AG04449 (cell line): ENCODE measurements at regions not wholly inside any gene's neighbourhood (a gene's known extent, or its start where the extent isn't known, plus 50 kb on each side); places are given as distances from the start of the nearest gene placed in this dataset.

Source experiments
- CTCF ChIA-PET: fragments of 350-600 bp; formaldehyde crosslinking; extraction: SDS; loops from one replicate; lab custom pipeline; 2021; ENCODE audit warnings: antibody characterized with exemption; lab: Yijun Ruan, JAX
- POLR2A ChIA-PET: fragments of 400-600, 350-600 bp; formaldehyde crosslinking; extraction: SDS; loops from one replicate; lab custom pipeline; 2020; ENCODE audit warnings: antibody characterized with exemption, inconsistent platforms; lab: Yijun Ruan, JAX
- DNase-seq: peaks from one replicate; pipeline ENCODE4 v3.0.0-alpha.2; 2010; ENCODE audit warnings: low read depth, low spot score
- H3K4me3 ChIP-seq: 2 replicates; pipeline ENCODE4 v1.5.1; 2011; ENCODE audit warnings: low read depth, mild to moderate bottlenecking, control low read depth, low read length
- TF ChIP-seq, protein P1 (sequence below): IDR thresholded peaks from one replicate; pipeline ENCODE4 v1.5.1; 2011; ENCODE audit warnings: mild to moderate bottlenecking, moderate library complexity, low read length, control low read depth, inconsistent platforms; ENCODE audit not compliant: insufficient read depth; ENCODE audit errors: missing control alignments

DNA sequence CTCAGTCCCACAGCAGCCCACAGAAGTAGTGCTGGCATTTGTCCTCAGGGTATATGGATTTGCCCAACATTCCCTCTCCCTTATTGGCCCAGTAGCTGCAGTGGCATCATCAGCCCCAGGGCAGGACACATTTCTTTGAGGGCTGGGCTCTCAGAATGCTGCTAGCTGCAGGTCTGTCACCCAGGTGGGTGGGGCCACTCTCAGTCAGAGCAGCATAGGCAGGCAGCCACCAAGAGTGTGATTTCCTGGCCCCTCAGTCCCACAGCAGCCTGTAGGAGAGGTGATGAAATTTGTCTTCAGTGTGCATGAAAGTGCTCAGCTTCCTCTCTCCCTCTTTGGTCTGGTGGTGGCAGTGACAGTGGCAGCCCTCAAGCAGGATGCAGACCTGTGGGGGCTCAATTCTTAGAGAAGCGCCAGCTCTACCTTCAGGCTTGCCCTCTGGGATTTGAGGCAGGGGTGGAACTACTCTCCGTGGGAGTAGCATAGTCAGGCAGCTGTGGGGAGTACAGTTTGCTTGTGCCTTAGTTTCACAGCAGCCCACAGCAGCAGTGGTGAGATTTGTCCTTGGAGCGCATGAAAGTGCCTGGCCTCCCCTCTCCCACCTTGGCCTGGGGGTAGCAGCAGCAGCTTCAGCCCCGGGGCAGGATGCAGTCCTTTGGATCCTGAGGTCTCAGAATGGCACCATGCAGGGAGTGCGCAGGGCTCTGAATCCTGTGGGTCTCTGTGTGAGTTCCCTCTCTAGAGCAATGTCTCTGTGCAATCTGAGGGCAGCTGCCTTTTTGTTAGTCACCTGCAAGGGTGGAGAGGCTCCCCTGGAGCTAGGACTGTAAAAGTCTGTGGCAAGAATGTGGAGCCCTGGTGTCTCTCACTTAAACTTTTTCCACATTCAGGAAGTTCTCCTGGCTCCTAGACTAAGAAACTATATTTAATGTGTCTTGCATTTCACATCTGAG, 1229.1 kb downstream of the ROBO2 start:
- TF ChIP-seq, protein P1, sequence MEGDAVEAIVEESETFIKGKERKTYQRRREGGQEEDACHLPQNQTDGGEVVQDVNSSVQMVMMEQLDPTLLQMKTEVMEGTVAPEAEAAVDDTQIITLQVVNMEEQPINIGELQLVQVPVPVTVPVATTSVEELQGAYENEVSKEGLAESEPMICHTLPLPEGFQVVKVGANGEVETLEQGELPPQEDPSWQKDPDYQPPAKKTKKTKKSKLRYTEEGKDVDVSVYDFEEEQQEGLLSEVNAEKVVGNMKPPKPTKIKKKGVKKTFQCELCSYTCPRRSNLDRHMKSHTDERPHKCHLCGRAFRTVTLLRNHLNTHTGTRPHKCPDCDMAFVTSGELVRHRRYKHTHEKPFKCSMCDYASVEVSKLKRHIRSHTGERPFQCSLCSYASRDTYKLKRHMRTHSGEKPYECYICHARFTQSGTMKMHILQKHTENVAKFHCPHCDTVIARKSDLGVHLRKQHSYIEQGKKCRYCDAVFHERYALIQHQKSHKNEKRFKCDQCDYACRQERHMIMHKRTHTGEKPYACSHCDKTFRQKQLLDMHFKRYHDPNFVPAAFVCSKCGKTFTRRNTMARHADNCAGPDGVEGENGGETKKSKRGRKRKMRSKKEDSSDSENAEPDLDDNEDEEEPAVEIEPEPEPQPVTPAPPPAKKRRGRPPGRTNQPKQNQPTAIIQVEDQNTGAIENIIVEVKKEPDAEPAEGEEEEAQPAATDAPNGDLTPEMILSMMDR, result no peak
- no peak overlapping the region for H3K4me3 ChIP-seq
- POLR2A ChIA-PET, result no interaction called here
- DNase-seq, result no peak
- CTCF ChIA-PET, result no interaction called here

DNA sequence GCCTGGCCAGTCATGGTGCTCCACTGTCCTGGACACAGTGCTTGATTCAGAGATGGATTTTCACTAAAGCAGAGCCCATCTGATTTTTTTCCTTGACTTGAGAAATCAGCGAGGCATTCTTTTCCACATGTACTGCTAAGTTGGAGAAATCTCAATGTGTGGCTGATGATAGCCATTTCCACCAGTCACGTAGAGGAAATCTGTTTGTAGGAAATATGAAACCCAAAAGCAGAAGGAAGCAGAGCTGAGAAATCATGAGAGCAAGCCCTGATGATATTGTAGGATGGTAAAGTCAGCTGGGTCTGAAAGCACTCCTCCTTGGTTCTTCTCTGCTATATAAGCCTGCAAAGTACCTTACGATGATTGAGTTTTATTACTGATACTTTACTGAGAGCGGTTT, 1233.4 kb downstream of the ROBO2 start:
- H3K4me3 ChIP-seq, result no peak overlapping the region
- CTCF ChIA-PET, result no interaction called here
- TF ChIP-seq, protein P1, result no peak
- POLR2A ChIA-PET, result no interaction called here
- DNase-seq, result no peak

- H3K4me3 ChIP-seq, result no peak overlapping the region
- CTCF ChIA-PET, result no interaction called here
- TF ChIP-seq, protein P1, result no peak
- DNase-seq, result no peak
- POLR2A ChIA-PET, result no interaction called here
Measured at GRCh38 chr3:78274475-78275065, 1234.7 kb downstream of the ROBO2 start.

DNA sequence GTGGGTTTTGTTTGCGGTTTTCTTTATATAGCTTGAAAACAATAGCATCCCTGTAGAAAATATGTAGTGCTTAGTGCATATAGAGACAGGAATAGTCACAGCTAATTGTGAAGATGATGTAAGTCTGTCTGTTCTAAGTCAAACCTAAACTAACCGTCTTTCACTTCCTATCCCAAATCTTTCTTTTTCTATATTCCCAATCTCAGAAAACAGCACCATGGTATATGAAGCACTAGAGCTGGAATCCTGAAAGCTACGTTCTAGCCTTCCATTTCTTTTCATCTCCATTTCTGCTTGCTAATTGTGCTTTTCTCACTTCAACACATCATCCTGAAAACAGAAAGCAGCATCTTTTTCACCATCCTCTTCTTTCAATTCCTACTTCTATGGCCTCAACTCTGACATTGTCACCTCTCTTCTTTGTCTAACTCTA, 1235.5 kb downstream of the ROBO2 start:
- POLR2A ChIA-PET, result no interaction called here
- DNase-seq, result no peak
- no peak overlapping the region for H3K4me3 ChIP-seq
- TF ChIP-seq, protein P1, result no peak
- CTCF ChIA-PET, result no interaction called here

DNA sequence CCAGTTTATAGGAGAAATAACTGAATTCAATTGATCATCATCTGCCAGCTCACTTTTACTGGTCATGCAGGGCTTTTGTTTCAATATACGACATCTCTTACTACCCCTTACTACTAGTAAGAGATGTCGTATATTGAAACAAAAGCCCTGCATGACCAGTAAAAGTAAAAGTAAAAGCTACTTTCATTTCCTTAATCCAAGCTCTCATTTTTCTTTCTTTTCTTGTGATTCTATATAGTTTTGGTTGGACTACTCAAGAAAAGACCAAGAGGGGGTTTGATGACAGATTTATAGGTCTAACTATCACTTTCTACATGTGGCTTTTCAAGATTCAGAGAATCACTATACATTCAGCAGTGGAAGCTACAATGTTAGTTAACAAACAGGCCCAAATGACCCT, 1237.3 kb downstream of the ROBO2 start:
- ChIA-PET CTCF (no interaction called here), POLR2A (no interaction called here)

More for the DNA sequence above, 1237.3 kb downstream of the ROBO2 start:
- TF ChIP-seq, protein P1, result no peak
- no peak overlapping the region for H3K4me3 ChIP-seq
- no peak for DNase-seq
